Testis (tissue), 2 donors: ENCODE measurements at regions not wholly inside any gene's neighbourhood (a gene's known extent, or its start where the extent isn't known, plus 50 kb on each side); places are given as distances from the start of the nearest gene placed in this dataset.

Experiments
- POLR2A ChIP-seq: fragments of 450-650 bp; IDR thresholded peaks from one replicate; pipeline ENCODE4 v1.6.1; 2017; ENCODE audit warnings: antibody characterized with exemption, mild to moderate bottlenecking, moderate library complexity
- TF ChIP-seq, protein P1 (sequence below), 3 experiments: fragments of 450-650 bp in 2 of 3; fragments of 200-600 bp in 1 of 3; sonication (generic) in 1 of 3; IDR thresholded peaks; one replicate each; pipeline ENCODE4 v1.5.1; 2016 to 2019; ENCODE audit warnings: antibody characterized with exemption in 3 of 3, mild to moderate bottlenecking in 2 of 3, moderate library complexity in 1 of 3

DNA sequence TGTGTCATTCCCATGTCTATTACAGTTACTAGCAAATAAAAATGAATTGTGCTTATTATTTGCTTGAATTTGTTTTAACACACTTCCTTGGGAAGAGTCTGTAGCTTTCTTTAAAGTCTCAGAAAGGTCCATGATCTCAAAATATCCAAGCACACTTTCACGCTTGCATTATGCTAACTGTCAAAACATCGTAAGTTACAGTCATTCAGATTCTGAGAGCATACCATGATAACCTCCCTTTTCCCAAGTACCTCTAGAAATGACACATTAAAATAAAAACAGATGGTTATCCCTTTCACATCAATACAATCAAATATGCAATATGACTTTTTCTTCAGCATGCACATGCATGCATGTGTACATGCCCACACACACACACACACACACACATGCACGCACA lies 1044.4 kb upstream of the MAP3K7 start:
- TF ChIP-seq, protein P1, sequence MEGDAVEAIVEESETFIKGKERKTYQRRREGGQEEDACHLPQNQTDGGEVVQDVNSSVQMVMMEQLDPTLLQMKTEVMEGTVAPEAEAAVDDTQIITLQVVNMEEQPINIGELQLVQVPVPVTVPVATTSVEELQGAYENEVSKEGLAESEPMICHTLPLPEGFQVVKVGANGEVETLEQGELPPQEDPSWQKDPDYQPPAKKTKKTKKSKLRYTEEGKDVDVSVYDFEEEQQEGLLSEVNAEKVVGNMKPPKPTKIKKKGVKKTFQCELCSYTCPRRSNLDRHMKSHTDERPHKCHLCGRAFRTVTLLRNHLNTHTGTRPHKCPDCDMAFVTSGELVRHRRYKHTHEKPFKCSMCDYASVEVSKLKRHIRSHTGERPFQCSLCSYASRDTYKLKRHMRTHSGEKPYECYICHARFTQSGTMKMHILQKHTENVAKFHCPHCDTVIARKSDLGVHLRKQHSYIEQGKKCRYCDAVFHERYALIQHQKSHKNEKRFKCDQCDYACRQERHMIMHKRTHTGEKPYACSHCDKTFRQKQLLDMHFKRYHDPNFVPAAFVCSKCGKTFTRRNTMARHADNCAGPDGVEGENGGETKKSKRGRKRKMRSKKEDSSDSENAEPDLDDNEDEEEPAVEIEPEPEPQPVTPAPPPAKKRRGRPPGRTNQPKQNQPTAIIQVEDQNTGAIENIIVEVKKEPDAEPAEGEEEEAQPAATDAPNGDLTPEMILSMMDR (IDR thresholded peaks at IDR 0.05), result no peak
- TF ChIP-seq POLR2A, result no peak
